Muscle of leg (tissue), 3 donors: ENCODE measurements at regions not wholly inside any gene's neighbourhood (a gene's known extent, or its start where the extent isn't known, plus 50 kb on each side); places are given as distances from the start of the nearest gene placed in this dataset.

ENCODE experiments used
- DNase-seq: peaks from one replicate; pipeline ENCODE4 v3.0.0; 2013
- H3K27ac ChIP-seq: one replicate; pipeline ENCODE4 v1.5.1; 2013; ENCODE audit warnings: mild to moderate bottlenecking, low read length, control low read depth
- H3K27me3 ChIP-seq: one replicate; pipeline ENCODE4 v1.6.1; 2013; ENCODE audit warnings: low read length; ENCODE audit not compliant: control insufficient read depth, insufficient read depth
- H3K36me3 ChIP-seq: one replicate; pipeline ENCODE4 v1.6.1; 2013; ENCODE audit warnings: low read length; ENCODE audit not compliant: control insufficient read depth, insufficient read depth
- H3K4me1 ChIP-seq: one replicate; pipeline ENCODE4 v1.6.1; 2013; ENCODE audit warnings: low read length; ENCODE audit not compliant: control insufficient read depth, insufficient read depth
- H3K4me3 ChIP-seq: one replicate; pipeline ENCODE4 v1.5.1; 2013; ENCODE audit warnings: low read length, control low read depth
- H3K9me3 ChIP-seq: replicated peaks from 2 replicates; pipeline ENCODE4 v1.6.1; 2013; ENCODE audit warnings: low read depth, low read length; ENCODE audit not compliant: control insufficient read depth
- WGBS: methylation state at CpG from one replicate; pipeline ENCODE4 v1.1.5; 2013; ENCODE audit warnings: missing lambda C conversion rate; ENCODE audit not compliant: insufficient coverage; 5-methylcytosine and 5-hydroxymethylcytosine counted together

- WGBS, result no CpG with 5 or more reads among the region's 3 CpGs
- no peak overlapping the region for H3K4me3 ChIP-seq
- H3K9me3 ChIP-seq, result no peaks in the 10 kb centered on the region
- no peaks in the 10 kb centered on the region for H3K4me1 ChIP-seq
- no peak overlapping the region for H3K27ac ChIP-seq
- no peaks in the 10 kb centered on the region for H3K36me3 ChIP-seq
- no peak for DNase-seq
- no peaks in the 10 kb centered on the region for H3K27me3 ChIP-seq
These were observed 737.5 kb downstream of the LIG4 start for GRCh38 chr13:107477772-107478379.

GRCh38 chr13:107475753-107476453 is 739.4 kb downstream of the LIG4 start:
- WGBS, result no CpG with 5 or more reads among the region's 3 CpGs
- Histone ChIP-seq H3K27ac (no peak overlapping the region), H3K4me1 (no peaks in the 10 kb centered on the region), H3K36me3 (no peaks in the 10 kb centered on the region), H3K27me3 (no peaks in the 10 kb centered on the region), H3K9me3 (no peaks in the 10 kb centered on the region), H3K4me3 (no peak overlapping the region)
- no peak for DNase-seq

- DNase-seq, result no peak
- no CpG with 5 or more reads among the region's 4 CpGs for WGBS
- Histone ChIP-seq H3K4me1 (no peaks in the 10 kb centered on the region), H3K36me3 (no peaks in the 10 kb centered on the region), H3K4me3 (no peak overlapping the region), H3K9me3 (no peaks in the 10 kb centered on the region), H3K27me3 (no peaks in the 10 kb centered on the region), H3K27ac (no peak overlapping the region)
These were observed 742.1 kb downstream of the LIG4 start for GRCh38 chr13:107473253-107473652.

GRCh38 chr13:107466326-107467099 is 748.8 kb downstream of the LIG4 start:
- Histone ChIP-seq H3K4me1 (no peaks in the 10 kb centered on the region), H3K27ac (no peak overlapping the region), H3K4me3 (no peak overlapping the region), H3K27me3 (no peaks in the 10 kb centered on the region), H3K9me3 (no peaks in the 10 kb centered on the region), H3K36me3 (no peaks in the 10 kb centered on the region)
- WGBS, result no CpG with 5 or more reads among the region's 3 CpGs
- no peak for DNase-seq

GRCh38 chr13:107462501-107462900 is 752.8 kb downstream of the LIG4 start:
- no CpG with 5 or more reads among the region's 2 CpGs for WGBS

GRCh38 chr13:107461751-107462150 is 753.6 kb downstream of the LIG4 start:
- no peak for DNase-seq
- H3K4me3 ChIP-seq, result no peak overlapping the region
- H3K36me3 ChIP-seq, result no peaks in the 10 kb centered on the region
- WGBS, result no CpG with 5 or more reads among the region's 1 CpG
- H3K9me3 ChIP-seq, result no peaks in the 10 kb centered on the region
- no peaks in the 10 kb centered on the region for H3K27me3 ChIP-seq
- no peaks in the 10 kb centered on the region for H3K4me1 ChIP-seq
- H3K27ac ChIP-seq, result no peak overlapping the region

More at GRCh38 chr13:107462501-107462900, 752.8 kb downstream of the LIG4 start:
- Histone ChIP-seq H3K27ac (no peak overlapping the region), H3K4me1 (no peaks in the 10 kb centered on the region), H3K4me3 (no peak overlapping the region), H3K27me3 (no peaks in the 10 kb centered on the region), H3K9me3 (no peaks in the 10 kb centered on the region), H3K36me3 (no peaks in the 10 kb centered on the region)
- DNase-seq, result no peak

- Histone ChIP-seq H3K27me3 (no peaks in the 10 kb centered on the region), H3K4me3 (no peak overlapping the region), H3K27ac (no peak overlapping the region), H3K36me3 (no peaks in the 10 kb centered on the region), H3K9me3 (peaks cover 3% of the 10 kb centered on the region), H3K4me1 (no peaks in the 10 kb centered on the region)
- peak; percentile 10 for DNase-seq
- no CpG with 5 or more reads among the region's 3 CpGs for whole genome bisulfite sequencing
These were observed 755.9 kb downstream of the LIG4 start for GRCh38 chr13:107459430-107459829.

GRCh38 chr13:107458269-107458668 is 757.1 kb downstream of the LIG4 start:
- 88% methylated on average over 6 of the region's 10 CpGs for WGBS
- Histone ChIP-seq H3K27me3 (no peaks in the 10 kb centered on the region), H3K36me3 (no peaks in the 10 kb centered on the region), H3K4me1 (no peaks in the 10 kb centered on the region), H3K27ac (no peak overlapping the region), H3K9me3 (peaks cover 11% of the 10 kb centered on the region), H3K4me3 (no peak overlapping the region)
- DNase-seq, result no peak

GRCh38 chr13:107457686-107458085 is 757.6 kb downstream of the LIG4 start:
- no CpG with 5 or more reads among the region's 2 CpGs for WGBS
- peak; percentile 25 for DNase-seq
- Histone ChIP-seq H3K4me1 (no peaks in the 10 kb centered on the region), H3K36me3 (no peaks in the 10 kb centered on the region), H3K4me3 (no peak overlapping the region), H3K27ac (no peak overlapping the region), H3K27me3 (no peaks in the 10 kb centered on the region), H3K9me3 (peaks cover 13% of the 10 kb centered on the region)

GRCh38 chr13:107456431-107456830 is 758.9 kb downstream of the LIG4 start:
- DNase-seq, result no peak
- Histone ChIP-seq H3K27ac (no peak overlapping the region), H3K4me3 (no peak overlapping the region), H3K4me1 (no peaks in the 10 kb centered on the region), H3K9me3 (peaks cover 13% of the 10 kb centered on the region), H3K27me3 (no peaks in the 10 kb centered on the region), H3K36me3 (no peaks in the 10 kb centered on the region)
- no CpG with 5 or more reads among the region's 2 CpGs for WGBS
